Right renal pelvis (tissue), 4 donors: ENCODE measurements at regions not wholly inside any gene's neighbourhood (a gene's known extent, or its start where the extent isn't known, plus 50 kb on each side); places are given as distances from the start of the nearest gene placed in this dataset.
"Not testable (repeated sequence)": the region's sequence is repeated elsewhere in the genome, so short reads cannot be mapped to it uniquely, and the experiment has no call there.

Experiments
- DNase-seq, 4 donors: peaks; one replicate each; pipeline ENCODE4 v3.0.0-alpha.2; 2013; ENCODE audit warnings: low read depth in 4 of 4, low spot score in 3 of 4, missing footprints in 1 of 4

DNA sequence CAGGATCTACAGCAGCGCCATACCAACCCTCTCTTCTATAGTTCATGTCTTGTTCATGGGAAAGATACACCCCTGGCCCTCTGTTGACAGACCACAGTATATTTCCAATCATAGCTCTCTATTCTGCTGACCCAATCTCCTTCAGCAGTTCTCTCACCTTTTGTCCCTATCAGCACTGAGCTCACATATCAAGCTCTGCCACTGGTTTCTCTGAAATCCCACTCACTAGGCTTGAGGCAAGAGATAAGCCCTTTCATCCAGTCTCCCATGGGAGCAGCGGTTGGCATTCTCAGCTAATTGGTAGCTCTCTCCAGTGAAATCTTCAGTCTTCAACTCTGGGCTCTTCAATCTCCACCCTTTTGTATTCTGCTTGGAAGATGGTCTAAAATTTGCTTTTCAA is 313.4 kb downstream of the GJA1 start:
- no peak for DNase-seq

DNA sequence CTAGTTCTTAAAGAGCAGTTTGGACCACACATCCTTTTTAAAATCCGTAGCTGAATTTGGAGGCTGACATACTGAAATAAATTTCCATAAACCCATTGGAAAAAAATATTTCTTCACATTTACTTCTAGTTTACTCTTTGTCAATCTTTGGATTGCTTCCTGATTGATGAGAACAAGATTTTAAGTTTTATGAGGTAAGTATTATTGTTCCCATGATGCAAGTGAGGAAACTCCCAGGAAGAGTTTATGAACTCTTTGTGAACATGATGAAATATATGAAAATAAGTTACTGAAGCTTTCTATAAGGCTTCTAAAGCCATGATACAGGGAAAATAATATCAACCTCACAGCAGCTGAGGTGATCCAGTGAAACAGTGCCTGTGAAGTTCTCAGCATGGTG is 320.0 kb downstream of the GJA1 start:
- no peak for DNase-seq

DNA sequence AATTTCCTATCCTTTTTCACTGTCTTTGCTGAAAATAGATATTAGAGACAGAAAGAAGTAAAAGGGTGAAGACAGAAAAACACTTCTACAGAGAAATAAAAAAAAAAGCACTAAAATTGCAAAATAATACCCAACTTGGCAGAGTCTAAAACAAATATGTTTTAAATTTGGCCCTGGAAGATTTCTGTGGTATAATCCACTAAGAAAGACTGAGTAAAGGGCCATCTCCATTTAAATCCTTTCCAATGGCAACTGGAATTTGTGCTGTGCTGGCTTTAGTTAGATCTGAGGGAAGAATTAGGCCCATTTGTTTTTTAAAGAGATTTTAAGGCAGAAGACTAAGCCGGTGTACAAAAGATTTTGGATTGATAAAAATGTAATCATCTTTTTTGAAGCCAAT is 321.2 kb downstream of the GJA1 start:
- no peak for DNase-seq

DNA sequence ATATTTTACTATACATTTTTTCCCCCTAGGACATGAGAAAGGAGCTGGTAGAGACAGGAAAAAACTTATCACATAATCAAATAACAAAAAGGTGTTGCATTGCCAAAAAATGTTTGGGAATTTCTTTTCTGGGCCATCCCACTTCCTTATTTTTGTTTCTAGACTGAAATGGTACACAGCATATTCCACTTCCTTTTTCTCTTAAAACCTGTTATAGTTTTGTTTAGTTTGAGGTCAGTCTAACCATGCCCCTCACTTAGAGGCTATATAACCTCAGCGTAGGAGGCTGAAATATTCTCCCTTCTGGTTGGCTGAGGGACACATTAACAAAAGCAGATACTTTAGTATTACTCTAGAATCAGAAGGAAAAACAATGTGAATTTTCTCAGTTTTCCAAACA is 323.9 kb downstream of the GJA1 start:
- DNase-seq = no peak

DNA sequence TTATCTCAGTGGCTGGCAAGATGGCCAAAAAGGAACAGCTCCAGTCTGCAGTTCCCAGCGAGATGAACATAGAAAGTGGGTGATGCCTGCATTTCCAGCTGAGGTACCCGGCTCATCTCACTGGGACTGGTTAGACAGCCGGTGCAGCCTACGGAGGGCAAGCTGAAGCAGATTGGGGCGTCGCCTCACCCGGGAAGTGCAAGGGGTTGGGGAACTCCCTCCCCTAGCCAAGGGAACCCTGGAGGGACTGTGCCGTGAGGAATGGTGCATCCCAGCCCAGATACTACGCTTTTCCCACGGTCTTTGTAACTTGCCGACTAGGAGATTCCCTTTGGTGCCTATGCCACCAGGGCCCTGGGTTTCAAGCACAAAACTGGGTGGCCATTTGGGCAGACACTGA is 324.7 kb downstream of the GJA1 start:
- no peak for DNase-seq

DNA sequence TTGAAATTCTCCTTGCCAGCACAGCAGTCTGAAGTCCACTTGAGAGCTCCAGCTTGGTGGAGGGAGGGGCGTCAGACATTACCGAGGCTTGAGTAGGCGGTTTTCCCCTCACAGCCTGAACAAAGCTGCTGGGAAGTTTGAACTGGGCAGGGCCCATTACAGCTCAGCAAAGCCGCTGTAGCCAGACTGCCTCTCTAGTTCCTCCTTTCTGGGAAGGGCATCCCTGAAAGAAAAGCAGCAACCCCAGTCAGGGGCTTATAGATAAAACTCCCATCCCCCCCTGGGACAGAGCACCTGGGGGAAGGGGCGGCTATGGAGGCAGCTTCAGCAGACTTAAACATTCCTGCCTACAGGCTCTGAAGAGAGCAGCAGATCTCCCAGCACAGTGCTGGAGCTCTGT is 325.3 kb downstream of the GJA1 start:
- no peak for DNase-seq

DNA sequence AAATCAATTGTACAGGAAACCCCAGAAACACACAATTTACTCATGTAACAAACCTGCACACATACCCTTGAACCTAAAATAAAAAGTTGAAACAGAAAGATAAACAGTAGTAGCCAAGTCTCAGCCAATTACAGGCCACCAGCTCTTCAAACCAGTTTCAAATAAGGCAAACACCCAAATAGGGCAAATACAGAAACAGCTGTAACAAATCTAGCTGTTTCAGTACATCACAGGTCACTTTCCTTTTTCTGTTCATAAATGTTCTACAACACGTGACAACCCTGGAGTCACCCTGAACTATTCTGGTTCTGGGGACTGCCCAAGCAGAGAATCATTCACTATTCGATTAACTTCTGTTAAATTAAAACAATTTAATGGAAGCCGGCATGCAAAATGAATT is 329.0 kb downstream of the GJA1 start:
- no peak for DNase-seq

DNA sequence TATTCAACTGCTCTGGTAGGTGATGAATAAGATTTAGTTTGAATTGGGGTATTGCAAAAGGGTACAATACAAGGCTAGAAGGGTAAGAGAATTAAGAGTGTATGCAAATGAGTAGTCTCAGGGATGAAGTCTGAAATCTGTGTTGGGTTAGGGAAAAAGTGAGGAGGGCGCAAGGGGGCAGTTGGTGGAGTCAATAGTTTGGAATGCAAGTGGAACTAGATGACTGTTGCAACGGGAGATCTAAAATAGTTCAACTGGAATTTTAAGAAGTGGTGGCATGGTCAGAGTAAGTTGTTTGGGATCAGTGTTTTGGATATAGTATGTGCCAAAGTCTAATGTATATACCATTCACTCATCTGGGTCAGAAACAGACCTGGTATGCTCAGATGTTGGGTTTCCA is 329.6 kb downstream of the GJA1 start:
- DNase-seq = no peak

DNA sequence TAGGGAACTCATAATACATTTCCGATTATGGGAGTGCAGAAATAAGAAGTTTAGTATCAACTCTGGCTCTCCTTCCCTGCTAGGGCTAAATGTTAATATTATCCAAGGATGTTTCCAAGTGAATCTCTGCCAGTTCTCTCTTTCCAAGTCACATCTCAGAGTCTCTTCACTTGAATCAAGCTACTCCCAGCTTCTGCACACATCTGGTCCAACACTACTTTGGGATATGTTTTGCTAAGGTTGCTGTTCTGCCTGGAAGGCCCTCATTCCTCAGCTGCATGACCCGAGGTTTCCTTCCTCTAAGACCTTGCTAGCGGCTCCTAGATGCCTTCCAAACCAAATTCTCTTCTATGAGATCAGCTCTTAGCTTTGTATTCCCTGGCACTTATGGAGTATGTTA is 331.8 kb downstream of the GJA1 start:
- no peak for DNase-seq

DNA sequence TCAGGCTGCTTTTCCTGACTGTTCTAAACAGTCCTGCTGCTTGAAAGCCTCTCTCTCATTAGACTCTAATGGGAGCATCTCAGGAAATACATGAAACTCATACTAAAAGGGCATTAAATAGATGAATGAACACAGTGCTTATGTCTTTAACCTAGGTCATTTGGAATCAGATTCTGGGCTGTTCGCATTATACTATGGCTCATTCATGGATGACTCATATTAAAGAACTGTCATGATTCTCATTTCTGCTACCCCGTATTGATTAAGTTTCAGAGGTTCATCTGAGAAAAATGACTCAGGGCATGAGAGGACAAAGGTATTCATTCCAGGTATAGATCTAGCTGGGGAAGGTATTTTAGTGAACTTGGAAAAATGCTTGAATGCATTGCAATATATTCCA is 335.5 kb downstream of the GJA1 start:
- DNase-seq = no peak

DNA sequence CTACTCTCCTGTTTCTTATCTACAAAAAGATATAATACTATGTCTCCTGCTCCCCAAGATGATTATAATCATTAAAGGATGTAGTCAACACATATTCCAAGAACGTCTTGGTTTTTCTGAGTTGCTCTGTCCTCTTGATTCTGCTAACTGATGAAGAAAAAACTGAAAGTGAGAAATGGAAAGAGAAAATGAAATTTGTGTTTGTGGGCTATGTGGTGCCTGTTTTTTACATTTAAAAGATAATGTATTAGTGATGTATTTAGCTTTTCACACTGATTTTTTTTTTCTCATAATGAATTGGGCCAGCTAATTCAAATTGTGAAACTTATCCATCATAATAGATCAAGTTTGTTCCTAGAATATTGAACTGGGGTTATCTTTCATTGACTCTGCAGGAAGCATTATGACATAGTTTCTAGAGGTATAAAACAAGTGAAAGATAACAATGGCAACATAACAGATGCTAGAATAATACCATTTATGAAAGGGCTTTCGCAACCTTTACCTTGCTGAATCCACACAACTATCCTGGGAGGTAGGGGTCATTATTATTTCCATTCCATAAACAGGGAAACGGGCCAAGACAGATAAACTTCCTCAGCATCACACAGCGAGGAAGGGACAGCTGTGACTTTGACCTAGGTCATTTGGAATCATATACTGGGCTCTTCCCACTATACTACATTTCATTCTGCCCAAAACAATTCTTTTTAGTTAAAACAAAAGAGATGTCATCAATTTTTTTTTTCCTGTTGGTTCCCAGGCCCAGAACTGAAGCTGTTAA is 336.7 kb downstream of the GJA1 start:
- DNase-seq = peak in 1 of 4 donors; percentile 10

DNA sequence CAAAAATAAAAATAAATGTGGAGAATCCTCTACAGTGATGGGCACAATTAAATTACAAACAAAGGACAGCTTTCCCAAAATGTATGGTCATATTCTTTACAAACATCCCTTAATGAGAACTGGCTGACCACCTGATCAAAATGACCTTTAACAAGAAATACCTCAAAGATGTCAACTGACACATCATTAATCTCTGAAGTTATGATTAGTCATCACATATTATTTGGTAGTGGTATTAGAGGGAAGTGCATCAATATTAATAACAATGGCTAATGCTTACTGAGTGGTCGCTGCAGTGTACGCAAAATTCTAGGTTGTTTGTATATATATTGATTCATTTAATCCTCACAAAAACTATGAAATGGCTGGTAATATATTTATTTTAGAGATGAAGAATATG is 340.6 kb downstream of the GJA1 start:
- DNase-seq = no peak

DNA sequence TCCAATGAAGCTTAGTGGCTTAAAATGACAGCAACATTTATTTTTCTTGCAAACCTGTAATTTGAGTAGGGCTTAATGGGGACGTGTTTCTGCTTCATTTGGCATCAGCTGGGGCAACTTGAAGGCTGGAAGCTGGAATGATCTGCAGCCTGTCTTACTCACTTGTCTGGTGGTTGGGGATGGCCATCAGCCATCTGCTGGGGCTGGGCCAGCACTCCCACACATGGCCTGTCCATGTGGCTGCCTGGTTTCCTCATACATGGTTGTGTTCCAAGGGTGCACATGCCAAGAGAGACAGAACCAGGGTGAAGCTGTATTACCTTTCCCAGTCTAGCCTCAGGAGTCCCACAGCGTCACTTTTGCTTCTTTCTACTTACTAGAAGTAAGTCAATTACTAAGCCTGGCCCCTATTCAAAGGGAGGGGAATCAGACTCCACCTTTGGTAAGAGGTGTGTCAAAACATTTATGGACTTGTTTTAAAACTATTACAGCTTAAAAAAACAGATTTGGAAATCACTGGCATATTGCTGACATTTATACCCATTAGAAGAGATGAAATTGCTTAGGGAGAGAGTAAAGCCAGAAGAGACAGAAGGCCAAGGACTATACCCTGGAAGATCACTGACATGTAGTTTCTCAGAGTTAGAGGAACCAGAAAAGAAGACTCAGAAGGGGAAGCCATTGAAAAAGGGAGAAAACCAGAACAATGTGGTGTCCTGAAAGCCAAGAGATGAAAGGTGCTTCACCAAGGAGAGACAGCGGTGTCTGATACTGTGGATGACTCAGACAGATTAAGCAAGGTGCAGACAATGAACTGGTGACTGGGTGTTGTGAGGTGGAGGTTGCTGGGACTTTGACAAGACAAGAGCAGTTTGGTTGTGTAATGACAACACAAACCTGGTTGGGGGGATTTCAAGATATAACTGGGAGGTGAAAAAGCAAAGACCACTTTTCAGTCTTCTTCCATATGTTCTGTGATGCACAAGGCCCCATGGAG is 345.2 kb downstream of the GJA1 start:
- DNase-seq = peak in 2 of 4 donors; percentile 29 to 38

DNA sequence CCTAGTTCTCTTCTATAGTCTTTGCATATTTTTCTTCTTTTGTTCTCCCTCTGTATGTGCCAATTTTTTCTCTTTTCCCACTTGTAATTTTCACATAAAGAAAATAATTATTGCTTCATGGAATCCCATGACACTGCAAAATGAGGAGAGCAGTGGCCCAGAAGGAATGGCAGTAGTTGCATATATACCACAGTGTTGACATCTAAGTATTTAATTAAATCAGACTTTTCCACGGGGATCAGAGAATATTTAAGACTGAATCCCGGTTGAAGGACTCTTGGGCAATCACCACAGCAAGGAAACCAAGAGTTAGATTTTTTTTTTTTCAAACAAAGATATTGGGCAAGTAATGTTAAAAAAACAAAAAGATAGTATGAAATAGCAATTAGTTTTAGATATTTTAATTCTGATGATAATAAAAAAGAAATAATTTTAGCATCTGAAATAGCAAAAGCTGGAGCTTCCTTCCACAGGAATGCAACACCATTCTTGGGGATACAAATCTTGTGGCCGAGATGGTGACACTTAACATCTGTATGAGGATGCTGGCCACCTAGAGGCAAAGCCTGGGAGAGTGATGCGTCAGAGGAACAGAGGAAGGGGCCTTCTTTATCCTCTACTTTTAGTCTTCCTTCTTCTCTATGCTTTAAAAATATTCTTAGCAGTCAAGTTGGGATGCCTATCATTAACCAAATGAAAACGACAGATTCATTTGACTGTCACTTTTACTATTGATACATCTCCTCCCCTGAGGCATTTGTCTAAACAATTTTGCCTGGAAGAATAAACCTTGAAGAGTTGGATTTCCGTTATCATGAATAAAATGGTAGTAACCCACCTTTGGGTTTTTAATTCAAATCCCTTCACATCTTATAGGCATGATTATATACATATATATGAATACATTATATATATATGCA is 356.2 kb downstream of the GJA1 start:
- DNase-seq = no peak

DNA sequence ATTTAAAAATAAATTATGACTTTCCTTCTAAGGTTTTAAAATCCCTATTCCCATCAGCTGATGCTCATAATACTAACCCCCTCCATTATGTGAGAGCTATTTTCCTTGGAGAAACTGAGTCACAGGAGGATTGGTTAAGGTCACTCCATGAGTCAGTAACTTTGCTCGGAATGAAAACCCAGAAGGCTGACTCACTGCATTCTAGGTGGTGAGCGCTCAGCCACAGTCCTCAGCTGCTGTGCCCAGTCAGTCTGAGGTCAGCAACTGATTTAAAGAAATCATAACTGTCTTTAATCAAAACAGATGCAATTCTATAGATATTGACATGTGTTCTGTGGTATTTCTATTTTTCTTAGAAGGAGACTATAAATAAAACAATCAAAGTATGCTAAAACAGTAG is 359.2 kb downstream of the GJA1 start:
- DNase-seq = no peak

DNA sequence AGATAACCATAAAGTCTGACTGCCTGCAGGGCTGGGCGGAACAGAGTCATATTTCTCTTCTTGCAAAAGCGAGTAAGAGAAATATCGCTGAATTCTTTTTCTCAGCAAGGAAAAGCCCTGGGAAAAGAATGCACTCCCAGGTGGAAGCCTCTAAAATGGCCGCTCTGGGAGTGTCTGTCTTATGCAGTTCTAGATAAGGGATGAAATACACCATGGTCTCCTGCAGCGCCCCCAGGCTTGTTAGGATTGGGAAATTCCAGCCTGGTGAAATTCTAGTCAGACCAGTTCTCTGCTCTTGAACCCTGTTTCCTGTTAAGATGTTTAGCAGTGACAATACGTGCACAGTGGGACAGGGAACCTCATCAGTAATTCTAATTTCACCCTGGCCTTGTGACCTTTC is 362.2 kb downstream of the GJA1 start:
- not testable (repeated sequence) for DNase-seq

DNA sequence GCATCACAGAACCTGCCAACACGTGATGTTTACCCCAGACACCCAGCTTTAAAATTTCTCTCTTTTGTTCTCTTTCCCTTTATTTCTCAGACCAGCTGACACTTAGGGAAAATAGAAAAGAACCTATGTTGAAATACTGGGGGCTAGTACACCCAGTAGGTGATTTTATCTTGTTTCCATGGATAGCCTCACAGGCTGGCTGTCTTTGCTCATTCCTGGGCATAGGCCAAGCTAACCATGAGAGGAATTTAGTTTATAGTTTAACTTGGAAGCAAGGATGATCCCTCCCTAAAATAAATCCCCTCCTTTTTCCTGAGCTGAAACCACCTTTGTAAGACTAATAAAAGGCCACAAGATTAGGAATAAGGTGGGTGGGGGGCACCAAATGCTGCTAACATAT is 362.7 kb downstream of the GJA1 start:
- DNase-seq = not testable (repeated sequence)

DNA sequence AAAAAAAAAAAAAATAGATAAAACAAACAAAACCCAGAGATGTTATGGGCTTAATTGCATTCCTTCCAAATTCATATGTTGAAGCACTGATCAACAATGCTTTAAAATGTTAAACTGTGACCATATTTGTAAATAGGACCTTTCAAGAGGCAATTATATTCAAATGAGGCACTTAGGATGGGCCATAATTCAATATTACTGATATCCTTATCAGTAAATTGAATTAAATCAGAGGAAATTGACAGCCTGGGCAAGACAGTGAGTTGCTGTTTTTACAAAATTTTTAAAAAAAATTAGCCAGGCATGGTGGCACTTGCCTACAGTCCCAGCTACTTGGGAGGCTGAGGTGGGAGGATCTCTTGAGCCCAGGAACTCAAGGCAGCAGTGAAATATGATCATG is 364.1 kb downstream of the GJA1 start:
- DNase-seq = no peak

DNA sequence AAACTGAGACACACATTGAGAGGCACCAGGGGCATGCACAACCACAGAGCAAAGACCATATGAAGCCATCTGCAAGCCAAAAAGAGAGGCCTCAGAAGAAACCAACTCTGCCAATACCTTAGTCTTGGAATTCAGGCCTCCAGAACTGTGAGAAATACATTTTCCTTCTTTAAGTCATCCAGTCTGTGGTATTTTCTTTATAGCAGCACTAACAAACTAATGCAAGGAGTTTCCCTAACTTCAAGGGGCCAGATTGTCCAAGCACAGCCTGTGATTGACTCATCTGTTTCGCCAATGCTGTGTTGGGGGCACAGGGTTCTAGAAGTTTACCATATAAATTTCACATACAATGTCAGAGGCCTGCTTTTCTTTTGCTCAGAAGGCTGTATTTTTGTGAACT is 364.6 kb downstream of the GJA1 start:
- no peak for DNase-seq

DNA sequence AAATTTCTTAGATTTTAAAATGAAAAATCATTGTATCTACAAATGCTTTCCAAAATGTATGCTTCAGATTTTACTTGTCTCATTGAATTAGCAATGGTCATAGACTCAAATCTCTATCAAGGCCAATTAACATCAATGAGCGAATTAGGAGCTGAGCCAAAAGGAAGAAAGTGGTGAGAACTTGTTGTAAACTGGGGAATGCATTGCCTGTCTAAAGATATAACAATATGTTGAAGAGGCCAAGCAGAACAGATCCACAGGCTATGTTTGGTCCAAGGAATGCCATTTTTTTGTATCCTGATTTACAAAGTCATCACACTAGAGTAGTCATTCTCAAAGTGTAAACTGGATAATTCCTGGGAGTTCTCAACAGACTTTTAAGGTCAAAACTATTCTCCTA is 370.7 kb downstream of the GJA1 start:
- no peak for DNase-seq

DNA sequence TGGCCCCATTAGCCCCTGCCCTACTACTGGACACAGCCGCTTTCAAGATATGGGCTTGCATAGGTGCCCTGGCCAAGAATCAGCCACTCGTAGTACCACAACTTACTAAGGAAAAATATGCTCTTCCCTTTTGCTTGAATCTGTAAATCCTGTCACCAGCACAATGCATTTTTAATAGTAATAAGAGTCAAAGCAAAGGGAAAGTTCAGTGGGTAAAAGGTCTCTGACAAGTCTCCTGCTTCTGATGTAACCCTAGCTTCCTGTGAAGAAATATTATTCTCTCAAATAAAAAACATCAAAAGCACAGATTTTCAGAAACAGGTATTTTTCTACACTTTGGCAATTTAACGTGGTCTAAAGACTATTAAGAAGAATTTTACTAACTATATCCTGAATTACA is 373.8 kb downstream of the GJA1 start:
- no peak for DNase-seq
